ENCODE measurements at regions not wholly inside any gene's neighbourhood (a gene's known extent, or its start where the extent isn't known, plus 50 kb on each side); places are given as distances from the start of the nearest gene placed in this dataset.

- H3K9me3 Mint-ChIP-seq = no peaks in the 10 kb centered on the region
- no peaks in the 10 kb centered on the region for H3K79me2 ChIP-seq (ENCODE audit: low read depth)
Observed at GRCh38 chr10:65234261-65234660, 1691.6 kb upstream of the LRRTM3 start.

DNA sequence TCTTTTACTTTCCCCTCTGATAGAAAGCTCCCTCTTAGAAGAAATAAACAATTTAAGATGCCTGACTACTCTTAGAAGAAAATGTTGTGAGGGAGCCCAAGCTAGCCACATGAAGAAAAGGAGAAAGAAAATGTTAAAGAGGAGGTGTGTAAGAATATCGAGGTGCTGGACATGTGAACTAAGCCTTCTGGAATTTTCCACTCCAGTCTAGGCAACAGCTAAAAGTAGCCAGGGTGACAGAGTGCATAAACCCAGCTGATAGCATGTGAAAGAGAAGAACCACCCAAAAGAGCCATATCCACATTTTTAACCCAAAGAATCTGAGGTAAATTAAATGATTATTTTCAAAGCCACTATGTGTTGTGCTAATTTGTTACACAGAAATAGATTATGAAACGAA lies 1690.6 kb upstream of the LRRTM3 start:
- peaks cover 2% of the 10 kb centered on the region for H3K4me1 Mint-ChIP-seq
- H3K9me3 ChIP-seq (ENCODE audit: low read depth) = no peaks in the 10 kb centered on the region
- no peaks in the 10 kb centered on the region for H3K79me2 ChIP-seq (ENCODE audit: low read depth)
- no peaks in the 10 kb centered on the region for H3F3A ChIP-seq (ENCODE audit: low read depth)
- no peaks in the 10 kb centered on the region for H4K20me1 ChIP-seq (ENCODE audit: low read depth)
- TF ChIP-seq CTCF (IDR thresholded peaks at IDR 0.05) (no peak), EZH2 (IDR thresholded peaks at IDR 0.05) (no peak), EZH2phosphoT487 (IDR thresholded peaks at IDR 0.05) (no peak)
- no peak overlapping the region for H2AFZ ChIP-seq (replicated peaks)
- H3K27me3 Mint-ChIP-seq (ENCODE audit: insufficient read depth, low read depth) = no peaks in the 10 kb centered on the region
- H3K4me3 ChIP-seq = no peak overlapping the region
- no peak overlapping the region for H3K27ac Mint-ChIP-seq
- no peak overlapping the region for H3K4me2 ChIP-seq
- no peak for DNase-seq (ENCODE audit: low spot score)
- H3K36me3 Mint-ChIP-seq = no peaks in the 10 kb centered on the region
- H3K36me3 ChIP-seq = no peaks in the 10 kb centered on the region
- no peaks in the 10 kb centered on the region for H3K9me3 Mint-ChIP-seq
- H3K27me3 ChIP-seq = no peaks in the 10 kb centered on the region
- no peak overlapping the region for H3K27ac ChIP-seq
- H3K9ac ChIP-seq = no peak overlapping the region
- H3K4me1 ChIP-seq = no peaks in the 10 kb centered on the region
- H3K4me3 Mint-ChIP-seq = no peak overlapping the region

More at GRCh38 chr10:65234261-65234660, 1691.6 kb upstream of the LRRTM3 start:
- no peak overlapping the region for H3K27ac Mint-ChIP-seq
- no peaks in the 10 kb centered on the region for H4K20me1 ChIP-seq (ENCODE audit: low read depth)
- no peak overlapping the region for H3K4me3 Mint-ChIP-seq
- TF ChIP-seq EZH2 (IDR thresholded peaks at IDR 0.05) = no peak
- no peak for TF ChIP-seq EZH2phosphoT487 (IDR thresholded peaks at IDR 0.05)
- TF ChIP-seq CTCF (IDR thresholded peaks at IDR 0.05) = no peak
- H3K36me3 Mint-ChIP-seq = no peaks in the 10 kb centered on the region
- H3K27me3 ChIP-seq = no peaks in the 10 kb centered on the region
- H3K9ac ChIP-seq = no peak overlapping the region
- H2AFZ ChIP-seq (replicated peaks) = no peak overlapping the region
- no peaks in the 10 kb centered on the region for H3K27me3 Mint-ChIP-seq (ENCODE audit: insufficient read depth, low read depth)
- DNase-seq (ENCODE audit: low spot score) = no peak
- no peak overlapping the region for H3K27ac ChIP-seq
- H3F3A ChIP-seq (ENCODE audit: low read depth) = no peaks in the 10 kb centered on the region
- H3K4me3 ChIP-seq = no peak overlapping the region
- peaks cover 3% of the 10 kb centered on the region for H3K4me1 ChIP-seq
- no peaks in the 10 kb centered on the region for H3K9me3 ChIP-seq (ENCODE audit: low read depth)
- no peaks in the 10 kb centered on the region for H3K36me3 ChIP-seq
- H3K4me1 Mint-ChIP-seq = peaks cover 2% of the 10 kb centered on the region
- H3K4me2 ChIP-seq = no peak overlapping the region

DNA sequence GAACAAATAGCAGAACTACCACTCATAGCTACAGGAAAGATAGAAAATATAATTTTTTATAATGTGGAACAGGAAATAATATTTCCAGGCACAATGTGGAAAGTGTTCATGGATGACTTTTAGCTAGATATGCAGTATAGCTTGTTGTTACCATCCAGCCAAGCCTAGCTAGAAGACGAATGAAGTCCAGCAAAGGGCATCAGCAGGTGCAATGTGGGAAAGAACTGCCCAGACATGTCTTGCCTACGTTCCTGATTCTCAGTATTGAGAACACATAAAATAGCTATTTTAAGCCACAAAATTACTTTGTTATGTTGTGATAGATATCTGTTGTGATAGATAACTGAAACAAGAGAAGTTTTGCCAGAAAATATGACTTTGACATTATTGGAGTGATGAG lies 1690.0 kb upstream of the LRRTM3 start:
- H3F3A ChIP-seq (ENCODE audit: low read depth) = no peaks in the 10 kb centered on the region
- no peaks in the 10 kb centered on the region for H3K36me3 ChIP-seq
- no peaks in the 10 kb centered on the region for H3K9me3 Mint-ChIP-seq
- TF ChIP-seq EZH2 (IDR thresholded peaks at IDR 0.05) (no peak), CTCF (IDR thresholded peaks at IDR 0.05) (no peak), EZH2phosphoT487 (IDR thresholded peaks at IDR 0.05) (no peak)
- no peaks in the 10 kb centered on the region for H3K27me3 Mint-ChIP-seq (ENCODE audit: insufficient read depth, low read depth)
- no peak overlapping the region for H3K4me3 ChIP-seq
- H3K27ac ChIP-seq = no peak overlapping the region
- no peaks in the 10 kb centered on the region for H3K36me3 Mint-ChIP-seq
- H3K4me3 Mint-ChIP-seq = no peak overlapping the region
- no peak overlapping the region for H3K9ac ChIP-seq
- H3K27ac Mint-ChIP-seq = no peak overlapping the region
- no peaks in the 10 kb centered on the region for H3K79me2 ChIP-seq (ENCODE audit: low read depth)
- H3K4me2 ChIP-seq = no peak overlapping the region
- no peaks in the 10 kb centered on the region for H3K9me3 ChIP-seq (ENCODE audit: low read depth)
- no peaks in the 10 kb centered on the region for H3K27me3 ChIP-seq
- H4K20me1 ChIP-seq (ENCODE audit: low read depth) = no peaks in the 10 kb centered on the region
- H3K4me1 ChIP-seq = no peaks in the 10 kb centered on the region
- no peak overlapping the region for H2AFZ ChIP-seq (replicated peaks)
- DNase-seq (ENCODE audit: low spot score) = no peak
- H3K4me1 Mint-ChIP-seq = peaks cover 2% of the 10 kb centered on the region

All from neural progenitor cell (in vitro differentiated cells).